GM12874 (cell line): ENCODE measurements at regions not wholly inside any gene's neighbourhood (a gene's known extent, or its start where the extent isn't known, plus 50 kb on each side); places are given as distances from the start of the nearest gene placed in this dataset.

ENCODE experiments used
- TF ChIP-seq, protein P1 (sequence below): IDR thresholded peaks from 2 replicates; pipeline ENCODE4 v1.5.1; 2011; ENCODE audit warnings: low read depth, mild to moderate bottlenecking, control low read depth, low read length, moderate library complexity; ENCODE audit not compliant: insufficient read depth

DNA sequence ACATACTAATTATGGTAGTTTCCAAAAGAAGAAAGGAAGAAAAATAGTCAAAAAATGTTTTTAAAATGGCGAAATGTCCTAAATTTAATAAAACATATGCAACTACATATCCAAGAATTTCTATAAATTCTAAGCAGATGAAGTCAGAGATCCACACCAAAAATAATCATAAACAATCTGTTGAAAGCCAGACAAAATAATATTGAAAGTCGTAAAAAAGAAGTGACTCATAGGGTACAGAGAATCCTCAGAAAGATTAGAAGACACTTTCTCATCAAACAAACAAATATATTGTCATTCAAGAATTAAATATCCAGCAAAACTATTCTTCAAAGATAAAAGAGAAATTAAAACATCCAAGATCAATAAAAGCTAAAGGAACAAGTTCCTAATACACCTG, 281.4 kb upstream of the ZNF804A start:
- TF ChIP-seq, protein P1, sequence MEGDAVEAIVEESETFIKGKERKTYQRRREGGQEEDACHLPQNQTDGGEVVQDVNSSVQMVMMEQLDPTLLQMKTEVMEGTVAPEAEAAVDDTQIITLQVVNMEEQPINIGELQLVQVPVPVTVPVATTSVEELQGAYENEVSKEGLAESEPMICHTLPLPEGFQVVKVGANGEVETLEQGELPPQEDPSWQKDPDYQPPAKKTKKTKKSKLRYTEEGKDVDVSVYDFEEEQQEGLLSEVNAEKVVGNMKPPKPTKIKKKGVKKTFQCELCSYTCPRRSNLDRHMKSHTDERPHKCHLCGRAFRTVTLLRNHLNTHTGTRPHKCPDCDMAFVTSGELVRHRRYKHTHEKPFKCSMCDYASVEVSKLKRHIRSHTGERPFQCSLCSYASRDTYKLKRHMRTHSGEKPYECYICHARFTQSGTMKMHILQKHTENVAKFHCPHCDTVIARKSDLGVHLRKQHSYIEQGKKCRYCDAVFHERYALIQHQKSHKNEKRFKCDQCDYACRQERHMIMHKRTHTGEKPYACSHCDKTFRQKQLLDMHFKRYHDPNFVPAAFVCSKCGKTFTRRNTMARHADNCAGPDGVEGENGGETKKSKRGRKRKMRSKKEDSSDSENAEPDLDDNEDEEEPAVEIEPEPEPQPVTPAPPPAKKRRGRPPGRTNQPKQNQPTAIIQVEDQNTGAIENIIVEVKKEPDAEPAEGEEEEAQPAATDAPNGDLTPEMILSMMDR: no peak

DNA sequence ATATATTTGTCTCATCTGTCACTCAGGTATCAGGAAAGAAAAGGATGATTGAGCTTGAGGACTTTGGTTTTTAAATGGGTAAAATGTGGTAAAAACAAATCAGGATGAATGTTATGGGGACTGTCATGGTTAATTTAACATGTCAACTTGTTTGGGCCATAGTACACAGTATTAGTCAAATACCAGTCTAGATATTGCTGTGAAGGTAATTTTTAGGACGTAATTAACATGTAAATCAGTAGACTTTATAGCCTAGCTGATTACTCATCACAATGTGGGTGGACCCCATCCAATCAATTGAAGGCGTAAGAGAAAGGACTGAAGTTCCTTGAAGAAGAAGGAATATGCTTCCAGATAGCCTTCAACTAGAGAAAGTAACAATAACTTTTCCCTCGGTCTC, 275.7 kb upstream of the ZNF804A start:
- TF ChIP-seq, protein P1: no peak

DNA sequence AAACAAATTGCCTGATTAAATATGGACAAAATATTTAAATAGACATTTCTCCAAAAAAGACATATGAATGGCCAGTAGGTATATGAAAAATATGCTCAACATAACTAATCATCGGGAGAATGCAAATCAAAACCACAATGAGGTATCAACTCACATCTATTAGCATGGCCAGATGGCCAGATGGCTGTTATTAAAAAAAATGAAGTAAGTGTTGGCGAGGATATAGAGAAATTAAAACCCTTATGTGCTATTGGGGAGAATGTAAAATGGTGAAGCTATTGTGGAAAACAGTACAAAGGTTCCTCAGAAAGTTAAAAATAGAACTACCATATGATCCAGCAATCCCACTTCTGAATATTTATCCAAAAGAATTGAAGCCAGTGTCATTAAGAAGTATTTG, 272.3 kb upstream of the ZNF804A start:
- TF ChIP-seq, protein P1: no peak

DNA sequence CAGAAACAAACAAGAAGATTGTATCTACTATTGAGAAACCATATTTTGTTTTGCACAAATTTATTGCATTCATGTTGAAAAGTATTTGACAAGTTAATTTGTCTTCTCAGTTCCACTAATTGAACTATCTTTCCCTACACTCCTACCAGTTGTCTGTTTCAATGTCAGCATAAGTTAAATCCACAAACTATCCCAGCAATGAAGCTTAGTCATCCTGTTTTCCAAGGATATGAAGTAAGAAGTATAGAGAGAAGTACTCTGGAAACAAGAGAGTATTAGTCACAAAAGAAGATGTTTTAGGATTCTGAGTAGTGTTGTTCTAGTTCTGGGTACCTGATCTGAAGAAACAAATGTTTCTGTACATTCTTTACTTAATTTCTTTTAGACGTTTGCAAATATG, 261.6 kb upstream of the ZNF804A start:
- TF ChIP-seq, protein P1: no peak

DNA sequence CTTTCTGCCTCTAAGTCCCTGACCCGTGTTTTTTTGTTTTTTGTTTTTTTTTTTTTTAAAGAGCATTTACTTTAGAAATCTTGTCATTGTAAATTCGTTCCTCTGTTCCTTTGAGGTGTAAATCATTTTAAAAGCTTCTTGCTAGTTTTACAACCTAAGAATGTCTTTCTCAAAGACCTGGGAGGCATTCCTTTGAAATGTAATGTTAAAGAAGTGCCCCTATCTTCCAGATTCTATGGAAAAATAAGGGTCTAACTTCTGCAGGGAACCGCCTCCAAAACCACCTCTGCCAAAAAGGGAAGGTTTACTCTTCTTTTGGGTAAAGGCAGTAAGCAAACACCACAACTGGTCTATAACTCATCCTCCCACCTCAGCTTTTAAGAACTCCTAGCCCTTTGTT, 259.6 kb upstream of the ZNF804A start:
- TF ChIP-seq, protein P1: no peak

DNA sequence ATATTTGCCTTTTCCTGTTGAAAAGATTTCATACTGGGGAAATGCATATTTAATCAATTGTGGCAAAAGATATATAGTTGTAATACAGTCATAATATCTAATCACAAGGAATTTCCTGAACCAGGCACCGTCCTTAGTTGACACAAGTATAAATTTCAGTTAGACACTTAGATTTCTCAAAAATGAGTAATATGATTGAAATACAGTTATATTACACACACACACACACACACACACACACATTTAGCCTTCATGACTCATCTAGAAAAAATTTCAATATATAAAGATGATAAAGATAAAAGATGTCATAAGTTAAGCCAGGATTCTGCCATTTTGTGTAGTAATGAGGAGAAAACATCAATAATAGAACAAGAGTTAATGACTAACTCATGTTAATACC, 258.4 kb upstream of the ZNF804A start:
- TF ChIP-seq, protein P1: no peak

DNA sequence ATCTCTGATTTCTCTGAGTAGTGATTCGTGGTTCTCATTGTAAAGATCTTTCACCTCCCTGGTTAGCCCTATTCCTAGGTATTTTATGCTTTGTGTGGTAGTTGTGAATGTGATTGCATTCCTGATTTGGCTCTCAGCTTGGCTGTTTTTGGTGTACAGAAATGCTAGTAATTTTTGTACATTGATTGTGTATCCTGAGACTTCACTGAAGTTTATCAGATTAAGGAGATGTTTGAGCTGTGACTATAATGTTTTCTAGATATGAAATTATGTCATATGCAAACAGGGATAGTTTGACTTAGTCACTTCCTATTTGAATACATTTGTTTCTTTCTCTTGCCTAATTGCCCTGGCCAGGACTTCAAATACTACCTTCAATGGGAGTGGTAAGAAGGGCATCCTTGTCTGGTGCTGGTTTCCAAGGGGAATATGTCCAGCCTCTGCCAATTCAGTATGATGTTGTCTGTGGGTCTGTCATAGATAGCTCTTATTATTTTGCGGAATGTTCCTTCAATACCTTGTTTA, 251.9 kb upstream of the ZNF804A start:
- TF ChIP-seq, protein P1: no peak
